ENCODE measurements at regions not wholly inside any gene's neighbourhood (a gene's known extent, or its start where the extent isn't known, plus 50 kb on each side); places are given as distances from the start of the nearest gene placed in this dataset.
"Not testable (repeated sequence)": the region's sequence is repeated elsewhere in the genome, so short reads cannot be mapped to it uniquely, and the experiment has no call there.

DNA sequence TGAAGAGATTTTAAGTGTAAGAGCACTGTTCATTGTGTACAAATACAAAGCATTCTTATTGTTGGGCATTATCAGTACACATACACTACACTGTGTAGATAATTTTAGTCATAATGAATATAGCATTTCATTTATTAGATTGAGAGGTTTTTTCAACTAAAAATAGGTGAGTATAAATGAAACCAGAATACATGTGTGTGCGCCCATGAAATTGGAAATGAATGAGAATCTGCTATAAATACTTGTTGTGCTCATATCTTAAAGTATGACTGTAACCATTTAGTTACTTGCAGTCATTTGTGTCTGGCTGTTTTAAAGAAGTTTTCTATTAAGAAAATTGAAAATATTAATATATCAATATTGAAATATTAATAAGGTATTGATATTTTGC, 189.0 kb upstream of the MEF2C start:
- no peak overlapping the region for H3K27ac ChIP-seq
- H3K4me3 ChIP-seq = no peak overlapping the region

DNA sequence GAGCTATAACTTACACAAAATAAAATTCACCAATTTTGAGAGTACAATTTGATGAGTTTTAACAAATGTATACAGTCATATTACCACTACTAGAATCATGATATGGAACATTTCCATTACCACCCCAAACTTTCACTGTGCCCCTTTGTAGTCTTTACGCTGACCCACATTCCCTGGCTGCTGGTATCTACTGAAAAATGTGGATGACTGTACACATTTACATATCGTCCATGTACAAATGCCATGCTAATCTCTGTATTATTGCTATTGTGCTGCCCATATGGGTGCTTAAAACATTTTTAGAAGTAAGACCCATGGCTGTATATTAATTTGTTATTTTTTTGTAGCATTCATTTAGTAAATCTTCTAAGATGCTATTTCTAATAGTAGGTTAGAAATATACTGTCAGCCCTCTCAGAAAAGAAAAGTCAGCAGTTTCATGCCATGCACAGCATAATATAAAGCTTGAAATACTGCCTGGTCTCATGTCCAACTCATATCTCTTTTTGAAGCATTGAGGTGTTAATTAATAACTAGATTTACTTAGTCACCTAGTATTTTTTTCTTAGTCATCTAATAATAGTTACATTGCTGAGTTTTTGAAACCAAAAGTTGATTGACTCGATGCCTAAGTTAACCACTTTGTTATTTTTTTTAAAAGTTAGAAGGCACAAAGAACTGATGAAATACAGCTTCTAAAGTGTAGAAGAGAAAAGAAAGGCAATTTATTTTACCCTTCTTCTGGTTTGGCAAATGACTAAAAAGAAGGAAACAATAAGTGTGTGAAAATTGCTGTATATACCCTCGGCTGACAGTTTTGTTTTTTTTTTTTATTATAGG, 188.3 kb upstream of the MEF2C start:
- Histone ChIP-seq H3K27ac (no peak overlapping the region), H3K4me3 (no peak overlapping the region)

DNA sequence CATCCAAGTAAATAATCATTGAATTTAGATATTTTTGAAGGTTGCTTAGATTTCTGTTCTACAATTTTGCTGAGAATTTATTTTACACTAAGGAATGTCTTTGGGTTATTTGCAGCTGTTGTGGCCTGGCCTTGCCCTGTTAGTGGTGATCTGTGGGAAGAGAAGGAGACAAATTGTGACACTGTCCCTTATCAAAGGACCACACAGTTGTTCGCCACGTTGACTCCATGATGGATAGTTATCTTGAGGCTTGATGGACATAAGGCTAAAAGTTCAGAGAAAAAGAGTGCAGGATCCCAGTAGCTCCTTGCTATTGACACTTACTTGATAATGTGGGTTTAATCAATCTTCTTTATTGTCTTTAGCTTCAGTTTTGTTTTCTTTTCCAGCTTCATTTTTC, 186.6 kb upstream of the MEF2C start:
- Histone ChIP-seq H3K27ac (no peak overlapping the region), H3K4me3 (no peak overlapping the region)

DNA sequence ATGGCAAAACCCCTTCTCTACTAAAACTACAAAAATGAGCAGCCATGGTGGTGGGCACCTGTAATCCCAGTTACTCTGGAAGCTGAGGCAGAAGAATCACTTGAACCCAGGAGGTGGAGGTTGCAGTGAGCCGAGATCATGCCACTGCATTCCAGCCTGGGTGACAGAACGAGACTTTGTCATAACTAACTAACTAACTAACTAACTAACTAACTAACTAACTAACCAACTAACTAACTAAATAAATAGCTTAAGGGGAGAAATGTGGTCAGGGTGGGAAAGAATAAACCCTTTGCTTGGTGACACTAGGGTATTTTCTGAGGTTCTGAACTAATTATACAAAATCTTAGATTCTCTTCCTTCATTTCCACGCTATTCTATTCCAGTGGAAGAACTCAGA, 184.4 kb upstream of the MEF2C start:
- H3K27ac ChIP-seq = no peak overlapping the region

DNA sequence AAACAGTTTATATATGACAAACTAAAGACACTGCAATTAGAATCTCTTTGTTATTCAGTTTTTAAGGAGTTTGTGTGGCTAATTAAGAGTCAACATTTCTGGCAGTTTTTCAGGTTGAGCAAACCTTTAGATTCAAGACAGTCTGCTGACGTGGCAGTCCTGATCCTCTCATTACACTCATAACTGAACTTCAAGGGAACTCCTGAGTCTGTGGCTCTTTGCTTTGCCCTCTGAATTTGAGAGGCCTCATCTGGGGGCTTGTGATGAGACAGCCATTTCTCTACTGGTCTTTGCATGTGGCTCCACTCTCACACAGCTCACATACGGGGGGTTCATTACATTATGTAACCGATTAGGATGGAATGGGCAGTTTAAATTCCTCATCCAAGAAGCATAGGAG, 182.9 kb upstream of the MEF2C start:
- Histone ChIP-seq H3K4me3 (no peak overlapping the region), H3K27ac (no peak overlapping the region)

More for the DNA sequence above, 184.4 kb upstream of the MEF2C start:
- H3K4me3 ChIP-seq = no peak overlapping the region

DNA sequence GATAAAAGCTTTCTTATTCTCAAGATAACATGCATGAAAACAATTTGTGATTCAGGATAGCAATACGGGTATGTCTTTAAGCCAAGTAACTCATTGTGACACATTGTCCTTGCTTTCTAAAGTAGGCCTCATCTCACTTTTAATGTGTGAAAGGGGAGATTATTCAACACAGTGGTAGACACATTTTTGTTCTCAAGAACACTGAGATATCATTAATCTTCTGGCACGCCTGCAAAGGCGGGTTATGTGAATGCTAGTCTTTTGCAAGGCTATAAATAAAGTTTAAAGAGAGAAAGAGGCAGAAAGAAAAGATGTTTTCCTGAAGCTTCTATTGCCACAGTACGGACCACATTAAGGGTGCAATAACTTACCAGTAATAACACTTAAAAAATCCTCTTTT, 181.8 kb upstream of the MEF2C start:
- H3K4me3 ChIP-seq = no peak overlapping the region
- H3K27ac ChIP-seq = no peak overlapping the region

DNA sequence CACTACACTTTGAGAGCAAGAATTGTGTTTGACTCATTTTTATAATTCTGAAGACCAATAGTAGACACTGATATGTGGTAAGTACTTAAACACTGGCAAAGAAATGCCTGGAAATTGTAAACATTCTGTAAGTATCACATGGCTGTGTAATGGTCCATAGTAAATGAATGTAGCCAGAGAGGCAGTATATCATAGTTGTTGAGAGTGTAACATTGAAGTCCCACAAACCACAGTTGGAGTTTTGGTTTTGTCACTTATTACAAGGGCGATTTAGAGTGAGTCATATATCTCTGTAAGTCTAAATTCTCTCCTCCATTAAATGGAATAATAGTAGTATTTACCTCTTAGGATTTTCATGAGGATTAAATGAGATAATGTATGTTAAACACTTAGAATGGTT, 181.1 kb upstream of the MEF2C start:
- H3K27ac ChIP-seq = no peak overlapping the region
- H3K4me3 ChIP-seq = no peak overlapping the region

DNA sequence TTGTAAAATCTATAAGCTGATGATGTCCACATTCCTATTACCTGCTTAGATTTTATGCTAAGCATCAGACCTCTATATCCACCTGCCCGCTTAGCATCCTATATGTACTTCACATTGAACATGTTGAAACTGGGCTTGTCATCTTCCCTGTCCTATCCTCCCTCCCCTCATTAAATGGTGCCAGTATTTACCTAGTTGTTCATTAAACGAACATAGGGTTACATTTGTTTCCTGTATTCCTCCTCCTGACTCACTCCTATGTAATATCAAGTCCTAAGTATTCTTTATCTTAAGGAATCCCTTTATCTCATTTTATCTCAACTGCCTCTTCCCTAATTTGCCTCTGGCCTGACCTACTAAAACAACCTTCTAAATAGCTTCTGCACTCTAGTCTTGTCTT, 177.8 kb upstream of the MEF2C start:
- Histone ChIP-seq H3K27ac (no peak overlapping the region), H3K4me3 (no peak overlapping the region)

DNA sequence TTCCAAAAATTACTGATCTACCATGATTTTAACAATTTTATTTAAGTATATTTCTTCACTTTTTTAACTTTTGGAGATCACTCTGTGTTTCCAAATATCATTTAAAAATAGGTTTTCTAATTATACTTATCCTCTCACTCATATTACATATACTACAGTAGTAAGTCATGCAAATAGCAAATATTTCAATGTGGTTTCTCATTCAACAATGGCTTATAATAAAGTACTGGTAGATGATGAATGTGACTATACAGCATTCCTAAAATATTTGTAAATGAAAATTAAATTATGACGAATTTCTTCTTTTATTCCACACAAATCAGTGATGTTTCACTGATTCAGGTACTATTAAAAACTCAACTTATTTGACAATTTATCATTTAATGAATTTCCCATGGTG, 176.3 kb upstream of the MEF2C start:
- H3K27ac ChIP-seq = no peak overlapping the region
- no peak overlapping the region for H3K4me3 ChIP-seq

DNA sequence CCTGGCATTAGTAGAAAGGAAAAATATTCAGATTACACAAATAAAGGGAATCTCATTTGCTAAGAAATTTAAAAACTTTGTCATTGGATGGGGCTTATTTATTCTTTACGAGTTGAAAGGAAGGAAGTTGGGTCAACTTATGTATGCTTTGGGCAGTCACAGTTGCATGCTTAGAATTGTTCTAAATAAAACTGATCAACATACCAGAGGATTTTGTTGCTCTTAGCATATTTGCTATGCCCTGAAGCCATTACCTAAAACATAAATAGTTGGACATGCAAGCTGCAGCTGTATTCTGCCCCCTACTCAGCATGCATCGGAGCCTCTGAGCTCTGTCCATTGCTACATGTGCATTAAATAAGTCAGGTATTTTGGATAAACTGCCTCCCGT, 172.7 kb upstream of the MEF2C start:
- no peak overlapping the region for H3K27ac ChIP-seq
- no peak overlapping the region for H3K4me3 ChIP-seq

DNA sequence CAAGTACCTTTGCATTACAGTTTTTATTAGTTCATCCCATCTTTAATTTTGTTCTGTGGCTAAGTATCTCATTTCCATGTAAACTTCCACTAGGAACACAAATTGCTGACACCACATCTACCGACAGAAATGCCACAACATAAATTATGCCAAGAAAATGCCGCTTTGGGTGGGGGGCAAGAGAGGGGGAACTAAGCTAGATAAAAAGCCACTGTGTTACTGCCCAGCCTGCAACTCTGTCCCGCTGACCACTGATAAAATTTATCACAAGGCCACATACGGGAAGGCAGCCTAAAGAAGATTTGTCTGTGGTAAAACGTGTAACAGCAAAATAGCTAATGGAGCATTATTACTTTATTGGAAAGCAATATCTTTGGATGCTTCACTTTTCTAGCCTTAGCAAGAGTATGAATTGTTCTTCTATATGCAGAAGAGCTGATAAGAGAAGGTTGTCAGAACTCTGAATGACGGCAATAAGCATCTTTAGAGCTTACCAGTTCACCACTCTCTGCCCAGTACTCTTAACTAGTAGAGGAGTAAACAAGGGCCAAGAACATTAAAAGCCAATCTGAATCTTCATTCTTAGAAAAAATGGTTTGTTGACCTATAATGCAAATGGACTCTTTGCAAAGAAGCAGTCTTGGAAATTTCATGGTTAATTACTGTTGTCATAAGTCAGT, 172.2 kb upstream of the MEF2C start:
- no peak overlapping the region for H3K27ac ChIP-seq
- no peak overlapping the region for H3K4me3 ChIP-seq

DNA sequence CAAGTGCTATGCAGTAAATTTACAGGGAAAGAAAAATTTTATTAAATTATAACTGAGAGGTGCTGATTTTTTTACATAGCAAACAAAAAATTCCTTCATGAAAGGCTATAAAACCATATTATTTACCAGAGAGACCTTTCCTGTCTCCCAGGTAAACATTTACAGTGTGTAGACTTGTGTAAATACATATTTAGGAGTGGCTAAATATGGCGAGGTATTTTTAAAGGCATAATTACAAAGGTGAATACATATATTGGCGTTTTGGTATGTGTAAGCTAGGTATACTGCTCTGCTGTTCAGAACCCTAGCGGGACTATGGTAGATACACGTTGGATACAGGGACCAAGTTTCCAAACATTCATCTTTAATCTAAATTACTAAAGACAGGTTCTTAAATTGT, 170.6 kb upstream of the MEF2C start:
- H3K27ac ChIP-seq = no peak overlapping the region
- H3K4me3 ChIP-seq = no peak overlapping the region

DNA sequence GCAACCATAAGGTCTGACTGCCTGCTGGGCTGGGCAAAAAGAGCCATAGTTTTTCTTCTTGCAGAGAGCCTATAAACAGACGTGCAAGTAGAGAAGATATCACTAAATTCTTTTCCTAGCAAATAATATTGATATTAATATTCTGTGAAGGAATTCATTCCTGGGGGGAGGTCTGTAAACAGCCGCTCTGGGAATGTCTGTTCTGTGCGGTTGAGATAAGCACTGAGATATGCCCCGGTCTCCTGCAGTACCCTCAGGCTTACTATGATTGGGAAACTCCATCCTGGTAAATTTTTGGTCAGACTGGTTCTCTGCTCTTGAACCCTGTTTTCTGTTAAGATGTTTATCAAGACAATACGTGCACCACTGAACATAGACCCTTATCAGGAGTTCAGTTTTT, 167.1 kb upstream of the MEF2C start:
- not testable (repeated sequence) for H3K4me3 ChIP-seq, H3K27ac ChIP-seq

DNA sequence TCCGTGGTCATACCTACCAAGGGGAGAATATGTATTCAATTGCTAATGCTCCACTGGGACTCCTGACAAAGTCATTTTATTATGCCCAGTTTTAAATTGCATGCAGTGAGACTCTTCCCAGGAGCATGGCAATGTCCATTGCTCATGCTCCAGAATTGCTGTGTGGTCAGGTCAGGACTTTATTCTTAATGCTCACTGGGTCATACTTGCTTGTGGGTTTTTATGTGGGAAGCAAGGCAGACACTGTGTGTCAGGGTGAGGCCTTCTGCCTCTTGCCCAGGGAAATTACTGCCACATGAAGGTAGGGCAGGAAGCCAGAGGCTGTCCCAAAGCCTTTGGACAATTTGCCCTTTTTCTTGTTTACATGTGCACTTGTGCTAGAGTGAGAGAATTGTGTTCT, 164.6 kb upstream of the MEF2C start:
- Histone ChIP-seq H3K4me3 (no peak overlapping the region), H3K27ac (no peak overlapping the region)

DNA sequence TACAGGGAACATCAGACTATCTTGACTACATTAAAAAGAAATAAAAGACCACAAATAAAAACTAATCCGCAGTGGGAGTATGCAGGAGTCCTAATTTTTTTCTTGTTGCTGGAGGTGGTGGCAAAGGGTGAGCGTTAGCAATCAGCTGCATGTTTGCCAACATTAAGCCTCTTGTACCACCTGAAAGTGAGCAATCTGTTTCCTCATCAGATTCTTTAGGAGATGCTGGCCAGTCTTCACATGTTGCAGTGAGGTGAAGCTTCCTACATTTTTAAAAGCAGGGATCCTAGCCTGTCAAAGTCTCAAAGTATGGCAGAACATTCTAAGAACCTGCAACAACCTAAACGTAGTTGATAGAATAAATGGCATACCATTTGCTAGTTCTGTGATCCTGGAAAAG, 162.2 kb upstream of the MEF2C start:
- no peak overlapping the region for H3K4me3 ChIP-seq

DNA sequence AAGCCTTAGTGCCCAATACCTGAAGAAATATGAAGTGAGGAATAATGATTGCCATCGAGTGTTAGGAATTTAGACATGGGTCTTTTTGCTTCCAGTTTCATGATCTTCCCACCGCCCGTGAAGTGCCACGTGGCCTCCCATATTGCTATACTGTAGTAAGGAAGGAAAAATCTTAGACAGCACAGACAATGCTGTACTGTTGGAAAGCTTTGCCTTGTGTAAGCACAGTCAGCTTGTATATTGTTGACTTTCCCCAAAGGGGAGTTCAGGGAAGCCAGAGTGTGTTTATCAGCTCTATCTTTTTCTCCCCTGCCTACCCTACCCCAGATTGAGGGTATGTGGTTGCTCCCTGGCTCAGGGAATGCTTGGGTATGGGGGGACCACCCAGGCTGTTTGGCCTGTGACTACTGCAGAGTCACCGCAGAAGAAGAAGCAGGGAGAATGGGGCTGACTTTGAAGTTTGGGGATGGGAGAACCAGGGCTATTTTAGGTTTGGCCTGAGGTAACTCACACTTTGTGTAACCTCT, 161.8 kb upstream of the MEF2C start:
- Histone ChIP-seq H3K27ac (no peak overlapping the region), H3K4me3 (no peak overlapping the region)

More for the DNA sequence above, 162.2 kb upstream of the MEF2C start:
- no peak overlapping the region for H3K27ac ChIP-seq

DNA sequence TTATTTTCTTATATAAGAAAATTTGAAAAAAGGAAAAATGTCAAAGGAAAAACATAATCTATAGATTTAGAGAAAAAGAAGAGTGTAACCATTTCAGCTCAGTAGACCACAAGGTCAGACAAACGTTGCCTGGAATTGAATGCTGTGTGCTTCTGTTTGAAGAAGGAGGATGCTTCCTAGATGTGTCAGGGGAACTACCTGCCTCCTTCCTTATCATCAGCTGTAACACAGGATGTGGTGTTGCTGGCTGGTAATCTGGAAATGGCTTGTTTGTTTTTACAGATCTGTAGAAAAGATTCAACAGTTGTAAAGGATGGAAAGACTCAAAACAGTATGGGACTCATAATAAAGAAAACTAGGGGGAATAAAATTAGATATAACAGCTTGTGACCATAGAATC, 160.7 kb upstream of the MEF2C start:
- Histone ChIP-seq H3K27ac (no peak overlapping the region), H3K4me3 (no peak overlapping the region)

DNA sequence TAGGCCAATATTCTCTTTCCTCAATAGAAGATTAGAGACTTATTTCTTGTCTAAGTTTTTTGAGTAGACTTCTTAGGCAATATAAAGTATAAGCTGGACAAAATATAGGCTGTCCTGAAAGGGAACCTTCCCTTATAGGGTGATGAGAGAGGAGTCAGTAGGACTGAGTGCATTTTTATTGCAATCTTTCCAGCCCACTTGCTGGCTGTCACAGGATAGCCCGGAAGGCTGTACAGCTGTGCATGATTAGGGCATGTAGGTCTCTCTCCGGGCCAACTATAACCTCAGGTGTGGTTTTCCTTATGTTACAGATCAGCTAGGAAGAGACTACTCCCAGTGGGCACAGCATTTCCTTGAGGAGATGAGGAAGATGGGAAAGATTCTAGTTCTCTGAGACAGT, 159.8 kb upstream of the MEF2C start:
- Histone ChIP-seq H3K4me3 (no peak overlapping the region), H3K27ac (no peak overlapping the region)

DNA sequence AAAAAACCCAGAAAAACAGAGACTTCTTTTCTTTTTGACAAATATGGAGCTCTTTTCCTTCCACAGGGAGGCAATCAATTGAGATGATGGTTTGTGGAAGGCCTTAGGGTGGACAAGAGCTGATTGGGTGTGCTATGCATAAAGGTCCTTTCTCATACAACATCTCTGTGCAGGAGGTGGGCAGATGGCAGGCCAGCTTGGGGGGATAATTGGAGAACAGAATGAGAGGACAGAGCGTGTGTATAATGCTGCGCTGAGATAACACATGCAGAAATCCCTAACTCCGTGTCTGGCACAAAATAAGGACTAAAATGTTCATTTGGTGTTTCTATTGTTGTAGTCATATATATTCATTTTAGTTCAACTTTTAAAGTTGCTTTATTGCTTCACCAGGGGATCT, 159.0 kb upstream of the MEF2C start:
- Histone ChIP-seq H3K4me3 (no peak overlapping the region), H3K27ac (no peak overlapping the region)

DNA sequence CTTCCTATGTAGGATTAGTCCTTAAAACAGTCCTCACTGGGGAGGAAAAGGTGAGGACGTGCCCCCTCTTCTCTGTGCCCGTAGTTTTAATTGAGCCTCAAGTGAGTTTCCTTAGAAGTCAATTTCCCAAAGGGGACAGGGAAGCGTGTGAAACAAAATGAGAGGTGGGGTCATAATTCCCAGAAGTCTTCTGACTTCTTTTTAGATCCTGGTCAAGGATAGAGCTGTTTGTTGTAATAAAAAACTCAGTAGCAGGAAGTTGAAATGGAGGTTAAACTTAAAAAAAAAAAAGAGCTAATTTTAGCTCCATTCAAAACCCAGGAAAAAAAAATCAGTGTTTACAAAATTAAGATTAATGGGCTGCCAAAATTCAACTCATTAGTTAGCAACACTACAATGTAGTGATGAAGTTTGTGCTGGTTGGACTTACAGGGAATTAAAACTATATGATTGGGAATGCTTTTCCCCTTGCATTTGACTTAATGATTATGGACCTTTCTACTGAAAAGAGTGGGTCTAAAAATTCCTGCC, 158.3 kb upstream of the MEF2C start:
- Histone ChIP-seq H3K4me3 (no peak overlapping the region), H3K27ac (no peak overlapping the region)
